Activated CD4-positive, alpha-beta T cell treated with anti-CD3 and anti-CD28 coated beads, Interleukin-2, amount 50 U/mL, for 48 hours (primary cell): ENCODE measurements at regions not wholly inside any gene's neighbourhood (a gene's known extent, or its start where the extent isn't known, plus 50 kb on each side); places are given as distances from the start of the nearest gene placed in this dataset.

Experiments used
- DNase-seq, 2 experiments: peaks; one replicate each; pipeline ENCODE4 v3.0.0-alpha.2; 2020

DNA sequence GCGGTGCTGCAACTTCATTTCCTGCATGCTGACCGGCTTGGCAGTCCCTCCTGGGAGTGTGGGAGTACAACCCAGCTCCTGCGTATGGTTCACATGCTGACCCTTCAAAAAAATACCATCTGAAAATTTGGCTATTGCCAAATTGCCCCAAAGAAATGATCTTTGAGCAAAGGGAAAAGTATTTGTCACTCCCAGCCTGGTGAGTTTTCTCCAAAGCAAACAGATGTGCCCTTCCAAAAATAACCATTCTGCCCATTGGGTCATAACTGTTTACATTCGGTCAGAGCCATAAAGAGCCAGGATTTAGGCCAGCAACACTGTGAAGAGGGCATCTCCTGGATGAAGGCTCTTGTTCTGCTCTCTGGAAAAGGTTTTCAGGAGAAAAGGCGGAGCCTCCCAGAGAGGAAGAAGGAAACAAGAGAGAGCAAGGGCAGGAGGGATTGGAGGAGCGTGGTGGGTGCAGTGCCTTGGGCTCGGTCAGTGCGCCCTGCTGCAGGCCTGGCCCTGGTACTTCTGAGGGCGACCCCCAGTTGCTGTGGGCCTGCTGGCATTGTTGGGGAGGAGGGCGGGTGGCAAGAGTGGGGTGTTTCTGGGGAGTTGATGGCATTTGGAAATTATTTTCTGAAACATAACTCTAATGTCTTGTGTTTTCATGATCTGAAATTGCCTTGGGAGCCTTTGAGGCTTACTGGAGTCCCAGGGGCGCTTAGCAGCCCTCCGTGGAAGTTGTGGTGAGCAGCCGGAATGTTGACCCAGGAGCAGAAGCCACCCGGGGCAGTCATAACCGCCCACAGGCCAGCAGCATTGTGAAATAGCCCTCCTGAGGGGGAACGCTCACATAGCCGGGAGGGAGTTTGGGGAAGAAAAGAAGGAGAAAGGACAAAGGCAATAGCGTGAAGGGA is 248.4 kb downstream of the MYLK4 start:
- DNase-seq: no peak

DNA sequence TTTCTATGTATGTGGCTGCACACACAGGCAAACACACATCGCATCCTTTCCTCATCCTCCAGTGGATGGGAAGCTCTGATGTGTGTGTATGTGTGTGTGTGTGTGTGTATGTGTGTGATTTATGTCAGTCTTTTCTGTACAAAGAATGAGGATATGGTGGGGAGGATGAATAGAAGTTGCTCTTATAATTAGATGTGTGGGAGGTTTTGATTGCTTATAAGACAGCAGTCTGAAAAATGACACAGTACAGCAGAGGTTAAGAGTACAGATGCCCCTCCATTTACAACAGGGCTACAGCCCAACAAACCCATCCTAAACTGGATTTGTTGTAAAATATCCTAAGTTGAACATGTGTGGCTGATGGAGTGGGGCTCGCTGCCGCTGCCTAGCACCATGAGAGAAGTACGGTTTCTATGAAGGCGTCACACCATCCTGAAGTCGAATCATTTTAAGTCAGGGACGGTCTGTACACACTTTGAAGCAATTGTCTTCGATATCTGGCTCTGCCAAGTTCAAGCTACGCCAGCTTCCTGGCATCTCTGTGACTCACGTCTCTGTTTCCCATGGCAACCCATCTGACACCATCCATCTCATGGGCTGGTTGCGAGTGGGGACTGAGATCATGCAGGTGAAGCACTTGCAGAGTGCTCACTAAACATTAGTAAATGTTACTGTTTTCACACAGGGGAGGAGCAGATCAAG is 252.6 kb downstream of the MYLK4 start:
- no peak for DNase-seq

DNA sequence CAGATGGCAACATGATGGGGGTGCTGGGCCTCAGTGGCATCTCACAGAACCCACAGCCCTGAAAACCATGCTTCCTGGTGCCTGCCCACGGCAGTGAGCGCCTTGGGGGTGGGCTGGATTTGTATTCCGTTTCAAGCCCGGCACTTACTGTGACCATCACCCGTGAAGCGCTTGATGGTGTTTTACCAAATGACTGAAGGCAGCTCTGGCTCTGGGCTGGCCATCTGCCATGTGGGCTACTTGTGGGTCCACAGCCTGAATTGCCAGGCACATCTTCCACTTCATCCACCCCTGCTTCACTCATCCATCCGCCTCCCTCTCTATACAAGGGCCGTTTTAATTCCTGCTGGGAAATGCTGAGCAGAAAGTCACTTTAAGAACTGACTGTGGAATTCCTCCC is 250.9 kb upstream of the GMDS start:
- no peak for DNase-seq

DNA sequence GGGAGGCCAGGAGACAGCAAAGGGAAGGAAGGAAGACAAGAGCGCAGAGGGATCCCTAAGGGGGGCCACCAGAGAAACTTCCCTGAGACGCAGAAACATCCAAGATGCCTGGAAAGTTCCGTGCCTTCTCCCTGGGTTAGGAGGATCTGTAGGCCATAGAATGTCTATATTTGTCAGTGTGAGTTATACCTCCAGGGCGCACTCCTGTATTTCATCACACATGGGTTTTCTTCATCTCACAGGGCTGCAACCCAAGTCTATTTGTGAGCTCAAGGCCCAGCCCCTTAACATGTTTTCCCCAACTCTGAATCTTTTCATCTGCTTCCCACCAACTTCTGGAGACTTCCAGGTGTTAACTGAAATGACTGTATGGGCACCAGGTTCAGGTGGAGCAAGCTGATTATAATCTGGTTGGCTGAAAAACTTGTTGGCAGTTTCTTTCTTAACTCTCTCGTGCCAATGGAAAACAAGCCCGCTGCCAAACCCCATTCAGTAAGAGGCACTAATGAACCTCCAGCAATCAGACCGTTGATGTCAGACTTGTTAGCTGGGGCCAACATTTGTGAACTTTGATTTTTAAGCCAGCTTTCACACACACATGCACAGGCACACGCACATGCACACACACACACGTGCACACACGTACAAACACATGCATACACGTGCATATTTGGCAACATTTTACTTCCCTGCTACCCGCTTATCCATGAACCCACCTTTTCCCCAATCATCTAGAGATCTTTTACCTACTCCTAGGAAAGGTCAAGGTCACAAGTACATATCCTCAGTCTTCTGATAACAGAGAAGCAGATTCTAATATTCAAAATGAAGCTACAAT is 247.5 kb upstream of the GMDS start:
- DNase-seq: no peak

DNA sequence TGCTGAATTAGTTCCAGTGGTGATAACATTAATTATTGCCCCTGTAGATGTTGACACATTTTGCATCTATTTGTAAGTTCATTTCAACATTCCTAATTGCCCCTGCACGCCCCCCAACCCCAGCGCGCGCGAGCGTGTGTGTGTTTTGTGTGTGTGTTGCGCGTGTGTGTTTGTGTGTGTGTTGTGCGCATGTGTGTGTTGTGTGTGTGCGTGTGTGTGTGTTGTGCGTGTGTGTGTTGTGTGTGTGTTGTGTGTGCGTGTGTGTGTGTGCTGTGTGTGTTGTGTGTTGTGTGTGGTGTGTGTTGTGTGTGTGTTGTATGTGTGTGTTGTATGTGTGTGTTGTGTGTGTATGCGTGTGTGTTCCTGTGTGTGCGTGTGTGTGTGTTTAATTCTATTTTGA is 245.7 kb upstream of the GMDS start:
- no peak for DNase-seq

DNA sequence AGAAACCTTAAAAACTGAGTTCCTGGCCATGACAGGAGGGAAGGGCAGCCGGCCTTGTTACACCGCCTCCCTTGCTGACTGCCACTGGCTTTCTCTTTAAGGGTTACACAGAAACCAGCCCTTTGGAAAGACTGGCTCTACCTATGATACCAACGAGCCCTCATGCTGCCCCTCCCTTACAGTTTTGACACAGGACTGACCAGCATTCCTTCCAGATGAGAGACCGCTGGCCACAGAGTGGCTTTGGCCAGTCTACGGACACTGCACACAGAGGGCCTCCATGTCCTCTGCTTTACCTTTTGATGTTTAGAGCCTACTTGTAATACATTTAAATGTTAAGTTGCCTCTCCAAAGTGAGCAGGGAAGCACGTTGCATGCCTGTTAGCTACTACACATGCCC is 243.2 kb upstream of the GMDS start:
- no peak for DNase-seq

DNA sequence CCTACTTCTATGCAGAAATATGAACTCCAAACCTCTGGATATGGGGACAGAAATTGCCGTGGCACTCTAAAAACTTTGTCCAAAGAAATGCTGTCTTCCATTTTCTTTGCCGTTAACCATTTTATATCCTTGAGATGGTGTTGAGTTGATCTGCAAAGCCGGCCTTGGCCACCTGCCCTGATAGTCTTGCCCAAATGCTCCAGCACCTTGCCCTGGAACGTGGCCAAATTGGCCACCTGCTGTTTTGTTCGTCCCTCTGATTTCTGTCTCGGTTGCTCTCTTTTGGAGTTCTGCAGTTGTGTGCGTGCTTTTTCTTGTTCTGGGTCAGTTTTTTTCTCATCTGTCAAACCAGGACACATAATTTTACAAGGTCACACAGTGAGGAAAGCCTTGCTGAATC is 239.7 kb upstream of the GMDS start:
- DNase-seq: no peak

DNA sequence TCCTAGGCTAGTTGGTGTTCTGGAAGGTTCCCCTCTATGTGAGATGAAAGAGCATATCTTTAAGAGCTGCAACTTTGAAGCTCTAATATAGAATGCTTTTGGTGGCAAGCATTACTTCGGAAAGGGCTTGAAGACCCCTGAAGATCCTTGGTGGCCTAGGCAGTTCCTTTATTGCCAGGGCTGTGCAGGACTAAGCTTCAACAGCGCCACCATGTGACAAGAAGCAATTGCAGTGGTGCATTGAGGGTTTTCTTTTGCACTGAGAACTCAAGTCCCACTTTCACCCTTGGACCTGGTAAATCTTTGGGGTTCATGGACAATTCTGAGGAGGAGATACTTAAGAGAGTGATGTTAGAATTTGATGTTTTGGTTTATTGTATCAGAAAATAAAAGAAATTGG is 237.4 kb upstream of the GMDS start:
- DNase-seq: no peak

DNA sequence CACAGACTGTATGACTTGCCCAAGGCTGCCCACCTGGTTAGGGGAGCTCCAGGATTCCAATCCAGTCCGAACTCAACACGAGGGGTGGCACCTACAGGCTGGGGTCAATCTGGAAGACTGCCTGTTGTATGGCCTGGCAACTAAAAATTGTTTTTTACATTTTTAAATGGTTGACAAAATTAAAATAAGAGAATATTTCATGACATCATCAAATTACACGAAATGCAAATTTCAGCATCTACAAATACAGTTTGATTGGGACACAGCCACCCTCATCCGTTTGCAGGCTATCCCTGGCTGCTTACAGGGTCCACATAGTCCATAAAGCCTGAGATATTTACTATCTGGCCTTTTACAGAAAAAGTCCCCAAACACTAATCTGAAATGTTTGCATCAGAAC is 235.9 kb upstream of the GMDS start:
- no peak for DNase-seq

DNA sequence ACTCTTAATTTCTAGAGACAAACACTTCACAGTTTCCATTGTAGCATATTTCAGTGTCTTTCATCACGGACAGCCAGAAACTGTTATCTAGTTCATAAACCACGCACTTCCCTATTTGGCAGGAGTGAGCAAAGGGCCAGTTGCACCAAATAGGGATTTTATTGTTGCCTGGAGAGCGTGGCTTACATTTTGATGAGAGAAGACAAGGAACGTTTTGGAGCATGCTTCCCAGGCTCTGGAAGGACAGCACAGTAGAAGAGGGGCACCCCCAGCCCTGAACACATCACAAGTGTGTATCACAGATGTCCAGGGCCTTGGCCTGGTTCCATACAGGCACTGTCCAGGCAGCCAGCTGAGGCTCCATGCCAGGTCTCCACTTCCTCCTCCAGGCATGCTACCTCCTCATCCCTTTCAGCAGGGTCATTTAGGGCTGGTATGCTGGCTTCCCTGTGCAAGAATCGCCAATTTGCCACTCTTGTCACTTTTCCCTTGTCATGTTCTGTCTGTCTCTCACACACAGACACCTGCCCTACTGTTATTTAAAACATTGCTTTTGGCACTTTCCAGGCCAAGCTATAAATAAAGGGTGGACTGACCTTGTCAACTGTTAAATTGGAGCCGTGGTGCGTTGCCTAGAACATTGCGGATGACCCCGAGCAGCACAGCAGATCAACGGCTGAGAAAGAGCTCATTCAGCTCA is 235.0 kb upstream of the GMDS start:
- DNase-seq: no peak

DNA sequence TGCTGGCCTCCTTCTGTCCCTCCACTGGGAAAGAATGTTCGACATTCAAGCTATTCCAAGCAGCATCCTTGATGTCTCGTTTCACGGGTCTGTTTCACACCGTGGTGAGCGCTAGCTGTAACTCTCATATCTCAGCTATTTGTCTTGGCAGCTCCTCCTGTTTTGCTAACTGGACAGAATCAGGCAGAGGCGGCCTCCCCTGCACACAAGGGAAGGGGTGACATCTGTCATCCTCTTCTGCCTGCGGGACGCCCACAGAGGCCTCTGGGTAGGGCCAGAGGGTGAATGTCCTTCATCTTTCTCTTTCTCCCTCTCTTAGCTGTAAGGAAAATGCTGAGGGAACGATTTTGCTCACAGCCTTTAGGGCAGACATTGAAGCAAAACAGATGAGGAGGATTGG is 232.8 kb upstream of the GMDS start:
- no peak for DNase-seq

DNA sequence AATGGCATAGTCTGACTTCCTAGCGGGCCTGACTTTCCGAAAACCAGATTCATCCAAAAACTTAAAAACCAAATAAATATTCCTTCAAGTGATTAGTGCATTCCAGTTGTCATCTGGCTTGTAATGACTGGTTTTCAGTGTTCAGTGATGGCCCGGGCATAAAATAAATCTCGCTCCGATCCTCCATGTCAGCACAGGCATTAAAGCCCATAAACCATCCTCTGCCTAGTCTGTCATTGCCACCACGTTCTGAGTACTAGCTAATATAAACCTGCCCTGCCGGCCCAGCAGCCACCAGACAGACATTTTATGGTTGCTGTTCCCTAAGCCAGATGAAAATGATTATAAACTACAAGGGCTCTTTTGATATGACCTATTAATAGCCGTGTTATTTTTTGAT is 232.3 kb upstream of the GMDS start:
- DNase-seq: no peak

DNA sequence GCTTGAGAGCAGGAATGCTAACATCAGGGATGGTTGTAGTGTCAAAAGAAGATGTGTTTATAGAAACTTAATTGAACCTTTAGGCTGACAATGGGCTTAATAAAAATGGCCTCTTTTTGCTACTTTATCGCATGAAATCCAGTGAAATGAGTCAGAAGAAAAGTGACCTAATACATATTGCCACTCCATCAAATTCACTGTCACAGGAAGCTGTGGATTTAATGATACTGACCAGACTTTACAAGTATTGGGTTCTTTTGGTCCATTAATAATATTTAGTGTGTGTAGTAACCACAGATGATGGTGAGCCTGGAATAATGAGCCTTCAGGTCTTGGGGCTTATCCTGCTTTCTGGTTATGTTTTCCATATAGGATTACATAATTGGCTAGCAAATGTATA is 231.8 kb upstream of the GMDS start:
- DNase-seq: no peak

DNA sequence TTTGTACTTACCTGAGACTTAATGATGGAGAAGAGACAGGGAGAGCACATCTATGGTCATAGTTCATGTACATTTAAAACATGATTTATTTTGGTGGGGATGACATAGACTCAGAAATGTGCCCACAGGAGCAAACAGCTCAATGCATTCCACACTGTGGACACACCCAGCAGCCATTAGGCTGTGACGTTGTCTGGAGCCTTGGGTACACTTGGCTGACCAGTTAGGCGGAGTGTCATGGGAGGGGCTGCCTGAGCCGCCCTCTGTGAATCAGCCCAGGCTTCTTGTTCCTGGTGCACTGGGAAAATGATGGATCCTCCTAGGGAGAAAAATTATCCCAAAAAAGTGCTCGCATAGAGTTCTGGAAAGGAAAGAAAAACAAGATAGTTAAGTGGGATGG is 231.0 kb upstream of the GMDS start:
- no peak for DNase-seq

DNA sequence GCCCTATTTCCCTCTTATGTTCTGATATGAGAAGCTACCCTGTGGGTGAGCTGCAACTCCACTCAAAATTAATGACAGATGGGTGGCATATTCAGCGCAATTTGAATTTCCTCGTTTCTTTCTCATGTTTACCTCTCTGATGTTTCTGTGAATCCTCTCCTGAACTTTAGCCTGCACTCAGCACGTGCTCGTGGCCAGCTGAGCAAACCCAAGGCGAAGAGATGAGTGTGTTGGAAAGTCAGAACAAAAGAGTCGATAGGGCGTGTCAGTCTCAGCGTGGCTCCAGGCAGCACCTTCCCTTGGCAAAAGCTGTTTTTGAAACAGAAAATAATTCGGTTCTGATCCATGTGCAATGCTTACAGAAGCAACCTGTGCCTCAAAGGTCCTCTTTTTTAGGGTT is 226.1 kb upstream of the GMDS start:
- no peak for DNase-seq

DNA sequence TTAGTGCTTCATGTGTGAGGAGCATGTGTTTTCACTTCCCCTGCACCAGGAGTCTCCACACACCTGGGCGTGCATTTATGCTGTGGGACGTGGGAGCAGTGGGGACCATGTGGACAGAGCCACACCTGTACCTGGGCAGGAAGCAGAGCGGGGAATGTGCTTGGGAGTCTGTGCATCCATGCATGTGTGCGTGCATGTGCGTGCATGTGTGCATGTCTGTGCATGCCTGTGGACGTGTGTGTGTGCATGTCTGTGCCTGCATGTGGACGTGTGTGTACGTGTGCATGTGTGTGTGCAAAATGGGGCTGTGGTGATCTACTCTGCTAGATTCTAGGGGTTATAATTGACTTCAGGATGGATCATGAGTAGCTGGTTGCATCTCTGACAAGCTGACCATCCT is 224.0 kb upstream of the GMDS start:
- no peak for DNase-seq

DNA sequence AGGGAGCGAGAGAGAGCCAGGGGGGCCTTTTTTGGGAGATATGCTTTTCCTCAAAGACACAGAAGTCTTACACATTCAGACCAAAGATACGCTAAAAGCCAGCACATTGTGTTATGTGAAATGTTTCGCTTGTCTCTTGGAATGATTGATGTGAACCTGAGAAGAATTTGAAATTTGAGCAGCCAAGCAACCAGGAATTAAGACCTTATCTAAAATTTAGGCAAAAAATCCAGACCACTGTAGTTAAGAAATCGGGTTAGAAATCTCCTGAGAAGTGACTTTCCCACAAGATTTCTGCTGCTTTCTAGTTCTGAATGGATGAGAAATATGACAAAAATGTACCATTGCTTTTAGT is 223.2 kb upstream of the GMDS start:
- no peak for DNase-seq

DNA sequence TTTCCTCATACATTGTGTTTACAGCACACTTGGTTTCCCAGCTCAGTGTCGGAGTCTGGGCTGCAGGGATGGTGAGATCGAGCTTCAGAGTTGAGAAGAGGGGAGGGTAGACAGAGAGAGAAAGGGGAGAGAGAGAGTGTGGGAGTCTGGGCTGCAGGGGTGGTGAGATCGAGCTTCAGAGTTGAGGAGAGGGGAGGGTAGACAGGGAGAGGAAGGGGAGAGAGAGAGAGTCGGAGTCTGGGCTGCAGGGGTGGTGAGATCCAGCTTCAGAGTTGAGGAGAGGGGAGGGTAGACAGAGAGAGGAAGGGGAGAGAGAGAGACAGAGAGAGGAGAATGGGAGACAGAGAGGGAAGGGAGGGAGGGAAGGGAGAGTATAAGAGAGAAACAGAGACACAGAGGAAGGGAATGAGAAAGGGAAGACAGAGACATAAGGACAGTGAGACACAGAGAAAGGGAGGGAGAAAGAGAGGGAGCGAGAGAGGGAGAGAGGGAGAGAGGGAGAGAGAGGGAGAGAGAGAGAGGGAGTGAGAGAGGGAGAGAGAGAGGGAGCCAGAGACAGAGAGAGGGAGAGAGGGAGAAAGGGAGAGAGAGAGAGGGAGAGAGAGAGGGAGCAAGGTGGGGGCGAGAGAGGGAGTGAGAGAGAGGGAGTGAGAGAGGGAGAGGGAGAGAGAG is 222.7 kb upstream of the GMDS start:
- DNase-seq: no peak

DNA sequence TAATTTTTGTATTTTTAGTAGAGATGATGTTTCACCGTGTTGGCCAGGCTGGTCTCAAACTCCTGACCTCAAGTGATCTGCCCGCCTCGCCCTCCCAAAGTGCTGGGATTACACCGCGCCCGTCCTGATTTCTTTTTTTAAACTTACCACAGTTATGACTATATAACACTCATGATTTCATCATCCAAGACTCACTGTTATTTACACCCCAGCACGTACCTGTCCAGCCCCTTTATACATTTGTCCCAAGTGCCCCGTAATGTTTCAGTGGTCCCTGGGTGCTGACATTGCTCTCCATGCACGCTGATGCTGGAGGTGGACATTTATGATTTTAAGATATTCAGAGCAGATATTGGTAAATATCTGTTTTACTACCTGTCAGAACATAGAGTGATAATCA is 219.9 kb upstream of the GMDS start:
- DNase-seq: no peak

DNA sequence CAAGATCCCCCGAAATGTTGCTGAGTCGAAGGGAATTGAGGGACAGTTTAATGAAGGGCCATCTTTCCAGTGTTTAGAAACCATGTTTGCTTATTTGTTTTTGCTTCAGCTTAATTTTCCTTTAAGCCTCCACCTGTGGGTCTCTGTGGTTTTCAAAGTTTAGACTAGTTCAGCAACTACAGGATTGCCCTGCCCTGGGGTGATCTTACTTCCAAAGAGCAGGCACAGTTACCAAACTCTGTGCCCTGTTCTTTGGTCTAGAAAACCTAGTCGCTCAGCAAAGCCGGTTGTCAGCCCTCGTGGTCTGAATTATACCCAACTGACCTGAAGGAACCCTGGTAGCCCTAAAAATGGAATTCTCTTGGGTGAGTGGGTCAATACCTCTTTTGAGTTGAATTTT is 219.2 kb upstream of the GMDS start:
- DNase-seq: no peak

DNA sequence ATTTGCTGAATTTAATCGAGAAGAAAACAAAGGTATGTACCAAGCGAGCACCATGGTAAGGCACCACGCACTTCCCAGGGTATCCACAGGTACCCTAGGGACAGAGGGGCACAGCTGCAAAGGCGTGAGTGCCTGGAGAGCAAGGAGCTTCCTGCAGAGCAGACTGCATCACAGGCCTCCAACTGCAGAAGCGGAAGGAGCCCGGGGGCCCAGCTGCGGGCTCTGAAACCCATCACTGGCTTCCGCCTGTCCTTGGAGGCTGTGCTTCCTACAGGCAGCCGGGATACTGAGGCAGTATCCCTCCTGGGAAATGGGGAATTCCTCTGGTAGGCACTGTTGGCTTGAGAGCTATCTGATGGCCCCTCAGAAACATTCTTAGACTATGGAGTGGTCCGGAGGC is 217.4 kb upstream of the GMDS start:
- DNase-seq: no peak

DNA sequence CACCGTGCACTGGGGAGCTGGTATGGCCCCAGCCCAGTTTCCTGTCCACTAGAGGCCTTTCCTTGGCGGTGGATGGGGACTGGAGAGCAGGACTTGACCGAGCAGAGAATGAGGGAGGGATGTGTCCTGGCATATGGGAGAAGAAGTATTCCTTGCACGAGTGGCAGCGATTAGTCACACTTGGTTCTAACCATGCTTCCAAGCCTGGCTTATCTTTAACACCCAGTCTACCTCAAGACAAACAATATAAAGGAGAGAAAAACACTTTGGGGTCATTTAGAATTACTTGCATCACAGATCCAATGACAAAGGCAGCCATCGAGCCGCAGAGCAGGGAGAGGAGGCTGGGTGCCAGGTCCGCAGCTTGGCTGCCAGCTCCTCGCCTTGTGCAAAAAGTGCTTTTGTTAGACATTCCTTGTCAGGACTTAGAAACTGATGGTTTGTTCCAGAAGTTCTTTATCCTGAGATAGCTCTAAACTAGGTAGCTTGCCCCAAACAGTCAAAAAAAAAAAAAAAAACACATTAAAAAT is 214.9 kb upstream of the GMDS start:
- DNase-seq: no peak
